ENCODE measurements at regions not wholly inside any gene's neighbourhood (a gene's known extent, or its start where the extent isn't known, plus 50 kb on each side); places are given as distances from the start of the nearest gene placed in this dataset.

GRCh38 chr3:43180027-43180426, 74.1 kb upstream of the POMGNT2 start:
- peak; percentile 62 for DNase-seq (ENCODE audit: low spot score)

- no peak for DNase-seq (ENCODE audit: low spot score)
These were observed 73.0 kb upstream of the POMGNT2 start for GRCh38 chr3:43178891-43179366.

GRCh38 chr3:43177085-43177484, 71.2 kb upstream of the POMGNT2 start:
- no peak for DNase-seq (ENCODE audit: low spot score)

- no peak for DNase-seq (ENCODE audit: low spot score)
These were observed 70.8 kb upstream of the POMGNT2 start for GRCh38 chr3:43176666-43177065.

GRCh38 chr3:43175541-43175940, 69.7 kb upstream of the POMGNT2 start:
- DNase-seq (ENCODE audit: low spot score) = no peak

- no peak for DNase-seq (ENCODE audit: low spot score)
These were observed 68.1 kb upstream of the POMGNT2 start for GRCh38 chr3:43173949-43174348.

GRCh38 chr3:43171748-43172147, 65.9 kb upstream of the POMGNT2 start:
- DNase-seq (ENCODE audit: low spot score) = no peak

- no peak for DNase-seq (ENCODE audit: low spot score)
These were observed 64.7 kb upstream of the POMGNT2 start for GRCh38 chr3:43170553-43170952.

GRCh38 chr3:43169987-43170386, 64.1 kb upstream of the POMGNT2 start:
- no peak for DNase-seq (ENCODE audit: low spot score)

GRCh38 chr3:43166406-43166805, 60.5 kb upstream of the POMGNT2 start:
- DNase-seq (ENCODE audit: low spot score) = no peak

GRCh38 chr3:43165786-43166185, 59.9 kb upstream of the POMGNT2 start:
- no peak for DNase-seq (ENCODE audit: low spot score)

GRCh38 chr3:43163895-43164493, 58.1 kb upstream of the POMGNT2 start:
- no peak for DNase-seq (ENCODE audit: low spot score)

GRCh38 chr3:43162230-43163084, 56.6 kb upstream of the POMGNT2 start:
- DNase-seq (ENCODE audit: low spot score) = peak; percentile 67

GRCh38 chr3:43161684-43162229, 55.9 kb upstream of the POMGNT2 start:
- DNase-seq (ENCODE audit: low spot score) = no peak

- DNase-seq (ENCODE audit: low spot score) = no peak
These were observed 54.8 kb upstream of the POMGNT2 start for GRCh38 chr3:43160664-43161063.

- no peak for DNase-seq (ENCODE audit: low spot score)
These were observed 54.0 kb upstream of the POMGNT2 start for GRCh38 chr3:43159876-43160255.

GRCh38 chr3:43159131-43159875, 53.4 kb upstream of the POMGNT2 start:
- no peak for DNase-seq (ENCODE audit: low spot score)

- no peak for DNase-seq (ENCODE audit: low spot score)
These were observed 51.1 kb upstream of the POMGNT2 start for GRCh38 chr3:43156812-43157455.

GRCh38 chr3:43155464-43156121, 49.7 kb upstream of the POMGNT2 start:
- no peak for DNase-seq (ENCODE audit: low spot score)

All from CD4-positive, alpha-beta T cell treated with Interleukin-2 at 100 ng/mL for 4 hours (primary cell).